ENCODE measurements at regions not wholly inside any gene's neighbourhood (a gene's known extent, or its start where the extent isn't known, plus 50 kb on each side); places are given as distances from the start of the nearest gene placed in this dataset.

DNA sequence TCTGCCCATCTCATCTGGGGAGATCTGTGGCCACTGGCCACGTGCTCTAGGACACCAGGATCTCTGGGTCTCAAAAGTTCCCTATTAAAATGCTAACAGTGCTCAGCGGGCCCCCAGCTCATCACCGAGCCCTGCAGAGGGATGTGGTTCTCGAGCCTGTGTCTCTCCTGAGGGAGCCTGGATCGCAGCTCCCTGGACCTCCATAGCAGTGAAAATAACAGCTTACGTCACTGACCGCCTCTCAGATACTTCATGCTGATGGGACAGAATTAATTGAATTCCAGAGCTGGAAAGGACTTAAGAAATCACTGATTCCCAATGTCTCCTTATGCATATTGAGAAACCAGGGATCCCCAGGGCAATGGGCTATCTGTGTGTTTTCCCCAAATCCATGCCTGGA, 90.0 kb downstream of the GALR1 start:
- Histone ChIP-seq H3K27ac (ENCODE audit: control insufficient read depth, insufficient read depth, low read length) (no peak overlapping the region), H3K4me2 (ENCODE audit: control insufficient read depth, extremely low read depth, insufficient read depth, low read depth, low read length) (no peak overlapping the region), H3K36me3 (ENCODE audit: control insufficient read depth in 2 of 2, extremely low read depth in 1 of 2, insufficient read depth in 2 of 2, low read length in 2 of 2) (no peaks in the 10 kb centered on the region), H3K9ac (ENCODE audit: control insufficient read depth, extremely low read depth, insufficient read depth, low read length) (no peak overlapping the region), H3K9me1 (ENCODE audit: control insufficient read depth, extremely low read depth, insufficient read depth, low read length) (no peaks in the 10 kb centered on the region), H3K4me3 (ENCODE audit: control insufficient read depth in 2 of 3, extremely low read depth in 1 of 3, insufficient read depth in 2 of 3, low read depth in 1 of 3, low read length in 3 of 3) (no peak overlapping the region), H3K4me1 (ENCODE audit: control insufficient read depth, extremely low read depth, insufficient read depth, low read length) (no peaks in the 10 kb centered on the region), H4K20me1 (ENCODE audit: control insufficient read depth, extremely low read depth, insufficient read depth, low read length) (no peaks in the 10 kb centered on the region), H3K79me2 (ENCODE audit: control insufficient read depth, insufficient read depth, low read length) (no peaks in the 10 kb centered on the region), H3K27me3 (ENCODE audit: control insufficient read depth, extremely low read depth, insufficient read depth, low read length) (no peaks in the 10 kb centered on the region), H2AFZ (ENCODE audit: control insufficient read depth, low read length) (no peak overlapping the region), H3K9me3 (ENCODE audit: control insufficient read depth, low read depth, low read length) (peaks cover 8% of the 10 kb centered on the region)
- TF ChIP-seq, protein P1, sequence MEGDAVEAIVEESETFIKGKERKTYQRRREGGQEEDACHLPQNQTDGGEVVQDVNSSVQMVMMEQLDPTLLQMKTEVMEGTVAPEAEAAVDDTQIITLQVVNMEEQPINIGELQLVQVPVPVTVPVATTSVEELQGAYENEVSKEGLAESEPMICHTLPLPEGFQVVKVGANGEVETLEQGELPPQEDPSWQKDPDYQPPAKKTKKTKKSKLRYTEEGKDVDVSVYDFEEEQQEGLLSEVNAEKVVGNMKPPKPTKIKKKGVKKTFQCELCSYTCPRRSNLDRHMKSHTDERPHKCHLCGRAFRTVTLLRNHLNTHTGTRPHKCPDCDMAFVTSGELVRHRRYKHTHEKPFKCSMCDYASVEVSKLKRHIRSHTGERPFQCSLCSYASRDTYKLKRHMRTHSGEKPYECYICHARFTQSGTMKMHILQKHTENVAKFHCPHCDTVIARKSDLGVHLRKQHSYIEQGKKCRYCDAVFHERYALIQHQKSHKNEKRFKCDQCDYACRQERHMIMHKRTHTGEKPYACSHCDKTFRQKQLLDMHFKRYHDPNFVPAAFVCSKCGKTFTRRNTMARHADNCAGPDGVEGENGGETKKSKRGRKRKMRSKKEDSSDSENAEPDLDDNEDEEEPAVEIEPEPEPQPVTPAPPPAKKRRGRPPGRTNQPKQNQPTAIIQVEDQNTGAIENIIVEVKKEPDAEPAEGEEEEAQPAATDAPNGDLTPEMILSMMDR (optimal IDR thresholded peaks at IDR 0.05 in 1 of 3, IDR thresholded peaks at IDR 0.05 in 1 of 3, conservative IDR thresholded peaks at IDR 0.05 in 1 of 3; ENCODE audit: extremely low read depth in 1 of 3, insufficient read depth in 2 of 3, low read length in 3 of 3): no peak
- TF ChIP-seq EZH2 (IDR thresholded peaks at IDR 0.05; ENCODE audit: low read length): no peak
- dilution Hi-C loops (cut with MboI; ENCODE audit: extremely low pct_ligation_motif_present, low sequenced_read_pairs): no loop called here
- FAIRE-seq: no peak
- DNase-seq (ENCODE audit: low read depth, low spot score): no peak

DNA sequence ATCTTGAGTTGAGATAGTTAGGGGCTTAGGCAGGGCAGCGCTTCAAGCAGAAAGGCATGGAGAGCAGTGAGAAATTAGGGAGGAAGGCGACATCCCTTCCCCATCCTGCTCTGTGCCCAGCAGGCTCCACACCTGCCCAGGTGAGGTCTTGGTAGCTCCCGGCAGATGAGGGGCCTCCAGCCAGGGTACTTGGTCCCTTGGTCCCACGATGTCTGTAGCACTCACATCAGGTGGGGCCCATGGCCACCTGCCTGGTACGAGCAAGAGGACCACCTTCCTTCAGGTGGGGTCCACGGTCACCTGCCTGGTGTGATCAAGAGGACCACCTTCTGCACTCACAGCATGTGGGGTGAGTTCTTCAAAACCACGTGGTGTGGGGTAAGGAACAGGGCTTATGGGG, 91.2 kb downstream of the GALR1 start:
- Histone ChIP-seq H3K4me3 (ENCODE audit: control insufficient read depth in 2 of 3, extremely low read depth in 1 of 3, insufficient read depth in 2 of 3, low read depth in 1 of 3, low read length in 3 of 3) (no peak overlapping the region), H3K27ac (ENCODE audit: control insufficient read depth, insufficient read depth, low read length) (no peak overlapping the region), H3K79me2 (ENCODE audit: control insufficient read depth, insufficient read depth, low read length) (no peaks in the 10 kb centered on the region), H3K4me1 (ENCODE audit: control insufficient read depth, extremely low read depth, insufficient read depth, low read length) (no peaks in the 10 kb centered on the region), H3K9me3 (ENCODE audit: control insufficient read depth, low read depth, low read length) (peaks cover 8% of the 10 kb centered on the region), H3K9me1 (ENCODE audit: control insufficient read depth, extremely low read depth, insufficient read depth, low read length) (no peaks in the 10 kb centered on the region), H2AFZ (ENCODE audit: control insufficient read depth, low read length) (no peak overlapping the region), H3K36me3 (ENCODE audit: control insufficient read depth in 2 of 2, extremely low read depth in 1 of 2, insufficient read depth in 2 of 2, low read length in 2 of 2) (no peaks in the 10 kb centered on the region), H3K9ac (ENCODE audit: control insufficient read depth, extremely low read depth, insufficient read depth, low read length) (no peak overlapping the region), H4K20me1 (ENCODE audit: control insufficient read depth, extremely low read depth, insufficient read depth, low read length) (no peaks in the 10 kb centered on the region), H3K27me3 (ENCODE audit: control insufficient read depth, extremely low read depth, insufficient read depth, low read length) (no peaks in the 10 kb centered on the region), H3K4me2 (ENCODE audit: control insufficient read depth, extremely low read depth, insufficient read depth, low read depth, low read length) (no peak overlapping the region)
- no peak for FAIRE-seq
- DNase-seq (ENCODE audit: low read depth, low spot score): no peak
- dilution Hi-C loops (cut with MboI; ENCODE audit: extremely low pct_ligation_motif_present, low sequenced_read_pairs): no loop called here
- TF ChIP-seq, protein P1 (optimal IDR thresholded peaks at IDR 0.05 in 1 of 3, IDR thresholded peaks at IDR 0.05 in 1 of 3, conservative IDR thresholded peaks at IDR 0.05 in 1 of 3; ENCODE audit: extremely low read depth in 1 of 3, insufficient read depth in 2 of 3, low read length in 3 of 3): no peak
- TF ChIP-seq EZH2 (IDR thresholded peaks at IDR 0.05; ENCODE audit: low read length): no peak

Measured in keratinocyte (primary cell).